ENCODE measurements at regions not wholly inside any gene's neighbourhood (a gene's known extent, or its start where the extent isn't known, plus 50 kb on each side); places are given as distances from the start of the nearest gene placed in this dataset.

DNA sequence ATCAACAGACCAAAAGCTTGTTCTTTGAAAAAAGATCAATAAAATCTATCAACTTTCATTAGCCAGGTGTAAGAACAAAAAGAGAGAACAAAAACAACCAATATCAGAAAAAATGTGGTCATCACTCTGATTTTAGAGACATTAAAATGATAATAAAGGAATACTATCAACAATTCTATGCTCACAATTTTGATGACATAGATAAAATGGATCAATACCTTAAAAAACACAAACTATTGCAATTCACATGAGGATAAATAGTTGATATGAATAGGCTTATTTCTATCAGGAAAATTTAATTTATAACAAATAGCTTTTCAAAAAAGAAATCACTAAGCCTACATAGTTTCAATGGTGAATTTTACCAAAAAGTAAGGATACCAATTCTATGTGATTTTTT is 809.4 kb upstream of the EYS start:
- H3K18ac ChIP-seq (ENCODE audit: extremely low read depth, low read length) = no peak overlapping the region
- H3K79me1 ChIP-seq (ENCODE audit: low read depth, low read length) = no peaks in the 10 kb centered on the region
- H3K9ac ChIP-seq (replicated peaks in 1 of 4; ENCODE audit: extremely low read depth in 1 of 4, low read depth in 3 of 4, low read length in 3 of 4) = no peak overlapping the region
- H3K56ac ChIP-seq (replicated peaks; ENCODE audit: insufficient read length, low read depth, low read length) = no peak overlapping the region
- ChIA-PET POLR2A (ENCODE audit: partially characterized antibody) (no interaction called here), CTCF (ENCODE audit: partially characterized antibody) (no interaction called here)
- no peak overlapping the region for H2AK5ac ChIP-seq (ENCODE audit: low read depth, low read length)
- H2BK20ac ChIP-seq (ENCODE audit: low read length) = no peak overlapping the region
- H3K79me2 ChIP-seq (ENCODE audit: control insufficient read depth in 1 of 2, insufficient read depth in 2 of 2, low read length in 2 of 2) = no peaks in the 10 kb centered on the region
- no peak for FAIRE-seq
- H2BK12ac ChIP-seq (ENCODE audit: low read depth, low read length) = no peak overlapping the region
- no peaks in the 10 kb centered on the region for H3K23me2 ChIP-seq (ENCODE audit: low read depth, low read length)
- H2BK15ac ChIP-seq (ENCODE audit: low read length) = no peak overlapping the region
- no peak overlapping the region for H3K27ac ChIP-seq (ENCODE audit: low read depth, low read length)
- H3K4me1 ChIP-seq (replicated peaks in 1 of 4; ENCODE audit: control insufficient read depth in 3 of 4, insufficient read depth in 4 of 4, low read length in 3 of 4) = no peaks in the 10 kb centered on the region
- no peaks in the 10 kb centered on the region for H3K36me3 ChIP-seq (ENCODE audit: control insufficient read depth in 2 of 4, insufficient read depth in 4 of 4, low read length in 3 of 4)
- no peak overlapping the region for H3K4ac ChIP-seq (replicated peaks; ENCODE audit: insufficient read length, low read depth, low read length)
- H3K14ac ChIP-seq (ENCODE audit: insufficient read length) = no peak overlapping the region
- no peak overlapping the region for H4K91ac ChIP-seq (replicated peaks; ENCODE audit: insufficient read length, low read length)
- H3K9me3 ChIP-seq (ENCODE audit: insufficient read depth in 2 of 2, low read depth in 1 of 2, low read length in 1 of 2) = no peaks in the 10 kb centered on the region
- no peak overlapping the region for H2BK5ac ChIP-seq (ENCODE audit: low read depth, low read length)
- H3K4me3 ChIP-seq (ENCODE audit: extremely low read depth in 1 of 4, insufficient read depth in 2 of 4, low read depth in 3 of 4, low read length in 4 of 4) = no peak overlapping the region
- no peaks in the 10 kb centered on the region for H4K20me1 ChIP-seq (replicated peaks in 1 of 2; ENCODE audit: control insufficient read depth in 1 of 2, insufficient read depth in 2 of 2, low read length in 2 of 2)
- H2AFZ ChIP-seq (ENCODE audit: low read length) = no peak overlapping the region
- no peak overlapping the region for H3K4me2 ChIP-seq (ENCODE audit: insufficient read depth in 1 of 2, low read depth in 2 of 2, low read length in 2 of 2)
- no peak for DNase-seq (ENCODE audit: low read depth in 1 of 2, low spot score in 2 of 2)
- H3K23ac ChIP-seq (ENCODE audit: insufficient read length) = no peak overlapping the region
- H4K8ac ChIP-seq (ENCODE audit: extremely low read depth, insufficient read depth, low read length) = no peak overlapping the region
- no peak overlapping the region for H2BK120ac ChIP-seq (replicated peaks; ENCODE audit: low read depth, low read length)
- H4K5ac ChIP-seq (ENCODE audit: insufficient read length, low read depth, low read length) = no peak overlapping the region
- H3K27me3 ChIP-seq (replicated peaks in 1 of 4; ENCODE audit: control insufficient read depth in 3 of 4, extremely low read depth in 1 of 4, insufficient read depth in 3 of 4, low read length in 3 of 4) = no peaks in the 10 kb centered on the region
- TF ChIP-seq ZNF274 (IDR thresholded peaks at IDR 0.05; ENCODE audit: borderline replicate concordance, extremely low read depth, low read length) (no peak), KDM1A (IDR thresholded peaks at IDR 0.05; ENCODE audit: borderline replicate concordance, low read length) (no peak), HDAC6 (IDR thresholded peaks at IDR 0.05; ENCODE audit: low read depth, low read length) (no peak), NRF1 (IDR thresholded peaks at IDR 0.05; ENCODE audit: low read depth, low read length) (no peak)

All from H1 (cell line).